Memory B cell (primary cell): ENCODE measurements at regions not wholly inside any gene's neighbourhood (a gene's known extent, or its start where the extent isn't known, plus 50 kb on each side); places are given as distances from the start of the nearest gene placed in this dataset.
"Not testable (repeated sequence)": the region's sequence is repeated elsewhere in the genome, so short reads cannot be mapped to it uniquely, and the experiment has no call there.

Experiments used
- ATAC-seq: fragments of 150-1000 bp; cut with Tn5 transposase; 2 replicates; pipeline ENCODE4 v1.10.0; 2021; ENCODE audit warnings: low read depth, mild to moderate bottlenecking, moderate library complexity
- DNase-seq, 2 donors: peaks; one replicate each; pipeline ENCODE4 v3.0.0; 2022; ENCODE audit warnings: low spot score in 2 of 2
- H3K27ac Mint-ChIP-seq: one replicate; pipeline ENCODE4 v1.8.0; 2022; ENCODE audit warnings: mild to moderate bottlenecking, moderate library complexity, mixed read lengths
- H3K27me3 Mint-ChIP-seq: one replicate; pipeline ENCODE4 v1.8.0; 2022; ENCODE audit warnings: mixed read lengths
- H3K36me3 Mint-ChIP-seq: one replicate; pipeline ENCODE4 v1.8.0; 2022; ENCODE audit warnings: mild to moderate bottlenecking, mixed read lengths
- H3K4me1 Mint-ChIP-seq: one replicate; pipeline ENCODE4 v1.8.0; 2022; ENCODE audit warnings: mixed read lengths
- H3K4me3 Mint-ChIP-seq: one replicate; pipeline ENCODE4 v1.8.0; 2022; ENCODE audit warnings: mild to moderate bottlenecking, moderate library complexity, mixed read lengths
- H3K9me3 Mint-ChIP-seq: one replicate; pipeline ENCODE4 v1.8.0; 2022; ENCODE audit warnings: mixed read lengths

GRCh38 chr4:49177847-49178246 lies 191.8 kb downstream of the CWH43 start:
- H3K36me3 Mint-ChIP-seq, DNase-seq, H3K4me3 Mint-ChIP-seq, H3K9me3 Mint-ChIP-seq, H3K27ac Mint-ChIP-seq, H3K4me1 Mint-ChIP-seq, ATAC-seq, H3K27me3 Mint-ChIP-seq: not testable (repeated sequence)

GRCh38 chr4:49181088-49181487 lies 195.0 kb downstream of the CWH43 start:
- DNase-seq, H3K27ac Mint-ChIP-seq, H3K27me3 Mint-ChIP-seq, H3K36me3 Mint-ChIP-seq, ATAC-seq, H3K4me3 Mint-ChIP-seq, H3K4me1 Mint-ChIP-seq, H3K9me3 Mint-ChIP-seq: not testable (repeated sequence)

GRCh38 chr4:49211396-49212194 lies 225.5 kb downstream of the CWH43 start:
- ATAC-seq, result not testable (repeated sequence)

GRCh38 chr4:49213250-49213649 lies 227.2 kb downstream of the CWH43 start:
- not testable (repeated sequence) for H3K4me3 Mint-ChIP-seq, ATAC-seq, H3K4me1 Mint-ChIP-seq, H3K9me3 Mint-ChIP-seq, H3K27me3 Mint-ChIP-seq, H3K36me3 Mint-ChIP-seq, DNase-seq, H3K27ac Mint-ChIP-seq

More at GRCh38 chr4:49211396-49212194, 225.5 kb downstream of the CWH43 start:
- not testable (repeated sequence) for H3K9me3 Mint-ChIP-seq, H3K27ac Mint-ChIP-seq, DNase-seq, H3K4me1 Mint-ChIP-seq, H3K36me3 Mint-ChIP-seq, H3K27me3 Mint-ChIP-seq, H3K4me3 Mint-ChIP-seq

GRCh38 chr4:49213750-49214149 lies 227.7 kb downstream of the CWH43 start:
- DNase-seq, H3K27me3 Mint-ChIP-seq, H3K36me3 Mint-ChIP-seq, H3K4me3 Mint-ChIP-seq, ATAC-seq, H3K27ac Mint-ChIP-seq, H3K4me1 Mint-ChIP-seq, H3K9me3 Mint-ChIP-seq: not testable (repeated sequence)

- not testable (repeated sequence) for H3K27ac Mint-ChIP-seq, DNase-seq, H3K4me1 Mint-ChIP-seq
Observed at GRCh38 chr4:49214453-49215081, 228.5 kb downstream of the CWH43 start.

GRCh38 chr4:49215082-49215479 lies 229.0 kb downstream of the CWH43 start:
- not testable (repeated sequence) for H3K36me3 Mint-ChIP-seq, H3K4me3 Mint-ChIP-seq, DNase-seq, H3K9me3 Mint-ChIP-seq, H3K27me3 Mint-ChIP-seq, ATAC-seq, H3K27ac Mint-ChIP-seq, H3K4me1 Mint-ChIP-seq

More at GRCh38 chr4:49214453-49215081, 228.5 kb downstream of the CWH43 start:
- H3K27me3 Mint-ChIP-seq, H3K4me3 Mint-ChIP-seq, ATAC-seq, H3K9me3 Mint-ChIP-seq, H3K36me3 Mint-ChIP-seq: not testable (repeated sequence)

GRCh38 chr4:49216606-49217005 lies 230.5 kb downstream of the CWH43 start:
- H3K27ac Mint-ChIP-seq, H3K36me3 Mint-ChIP-seq, ATAC-seq, H3K4me1 Mint-ChIP-seq, H3K27me3 Mint-ChIP-seq, DNase-seq, H3K4me3 Mint-ChIP-seq, H3K9me3 Mint-ChIP-seq: not testable (repeated sequence)

GRCh38 chr4:49217492-49217891 lies 231.4 kb downstream of the CWH43 start:
- ATAC-seq (no peak), DNase-seq (no peak)
- Mint-ChIP-seq H3K4me1 (no peaks in the 10 kb centered on the region), H3K36me3 (no peaks in the 10 kb centered on the region), H3K4me3 (no peak overlapping the region), H3K9me3 (peaks cover 10% of the 10 kb centered on the region), H3K27ac (no peak overlapping the region), H3K27me3 (no peaks in the 10 kb centered on the region)

GRCh38 chr4:49218094-49218493 lies 232.0 kb downstream of the CWH43 start:
- peaks cover 11% of the 10 kb centered on the region for H3K9me3 Mint-ChIP-seq
- not testable (repeated sequence) for H3K27me3 Mint-ChIP-seq, ATAC-seq, H3K36me3 Mint-ChIP-seq, DNase-seq, H3K4me3 Mint-ChIP-seq, H3K27ac Mint-ChIP-seq, H3K4me1 Mint-ChIP-seq

GRCh38 chr4:49218931-49219330 lies 232.9 kb downstream of the CWH43 start:
- H3K4me1 Mint-ChIP-seq, DNase-seq, H3K36me3 Mint-ChIP-seq, ATAC-seq, H3K4me3 Mint-ChIP-seq, H3K27ac Mint-ChIP-seq, H3K27me3 Mint-ChIP-seq: not testable (repeated sequence)
- H3K9me3 Mint-ChIP-seq, result peaks cover 11% of the 10 kb centered on the region

GRCh38 chr4:49219489-49220225 lies 233.6 kb downstream of the CWH43 start:
- H3K27ac Mint-ChIP-seq, H3K27me3 Mint-ChIP-seq, H3K4me1 Mint-ChIP-seq, H3K36me3 Mint-ChIP-seq, H3K9me3 Mint-ChIP-seq, DNase-seq, H3K4me3 Mint-ChIP-seq, ATAC-seq: not testable (repeated sequence)

GRCh38 chr4:49221209-49221608 lies 235.1 kb downstream of the CWH43 start:
- H3K27me3 Mint-ChIP-seq, result no peaks in the 10 kb centered on the region
- ATAC-seq (no peak), DNase-seq (no peak)
- no peaks in the 10 kb centered on the region for H3K36me3 Mint-ChIP-seq
- H3K4me3 Mint-ChIP-seq, result no peak overlapping the region
- no peaks in the 10 kb centered on the region for H3K4me1 Mint-ChIP-seq
- no peak overlapping the region for H3K27ac Mint-ChIP-seq
- H3K9me3 Mint-ChIP-seq, result peaks cover 6% of the 10 kb centered on the region

- not testable (repeated sequence) for ATAC-seq, H3K9me3 Mint-ChIP-seq
Observed at GRCh38 chr4:49222810-49223209, 236.7 kb downstream of the CWH43 start.

More at GRCh38 chr4:49222810-49223209, 236.7 kb downstream of the CWH43 start:
- H3K4me3 Mint-ChIP-seq, H3K27me3 Mint-ChIP-seq, DNase-seq, H3K4me1 Mint-ChIP-seq, H3K27ac Mint-ChIP-seq, H3K36me3 Mint-ChIP-seq: not testable (repeated sequence)
